Prostate gland (tissue), 2 donors: ENCODE measurements at regions not wholly inside any gene's neighbourhood (a gene's known extent, or its start where the extent isn't known, plus 50 kb on each side); places are given as distances from the start of the nearest gene placed in this dataset.
"Not testable (repeated sequence)": the region's sequence is repeated elsewhere in the genome, so short reads cannot be mapped to it uniquely, and the experiment has no call there.

ENCODE experiments used
- DNase-seq: peaks from one replicate; pipeline ENCODE4 v3.0.0-alpha.2; 2019; ENCODE audit warnings: low spot score
- H3K27ac ChIP-seq, 2 donors: fragments of 200-600 bp; sonication (generic); 2 replicates each; pipeline ENCODE4 v1.5.1; 2017 to 2019
- H3K27me3 ChIP-seq: fragments of 200-600 bp; sonication (generic); replicated peaks from 2 replicates; pipeline ENCODE4 v1.5.1; 2019; ENCODE audit not compliant: insufficient read depth
- H3K36me3 ChIP-seq, 2 donors: fragments of 200-600 bp; sonication (generic); 1 replicate in 1 of 2; 2 replicates in 1 of 2; pipeline versions ENCODE4 v1.5.1 to v1.8.1; 2017 to 2019
- H3K4me1 ChIP-seq: fragments of 200-600 bp; sonication (generic); replicated peaks from 2 replicates; pipeline ENCODE4 v1.5.1; 2019
- H3K4me3 ChIP-seq, 2 donors: fragments of 200-600 bp; sonication (generic); 2 replicates each; pipeline ENCODE4 v1.5.1; 2017 to 2019
- H3K9me3 ChIP-seq: fragments of 200-600 bp; sonication (generic); 2 replicates; pipeline ENCODE4 v1.5.1; 2017
- POLR2A ChIP-seq: fragments of 450-650 bp; IDR thresholded peaks from one replicate; pipeline ENCODE4 v1.6.1; 2016; ENCODE audit warnings: antibody characterized with exemption, mild to moderate bottlenecking
- POLR2AphosphoS5 ChIP-seq: sonication (generic); formaldehyde crosslinking; IDR thresholded peaks from one replicate; pipeline ENCODE4 v1.6.1; 2017; ENCODE audit warnings: antibody characterized with exemption
- WGBS: methylation state at CpG from one replicate; pipeline ENCODE4 v1.1.5; 2018; 5-methylcytosine and 5-hydroxymethylcytosine counted together
- intact Hi-C: fragments of 100-400 bp; cut with DNase I; formaldehyde crosslinking; loops from one replicate; pipeline ENCODE4 v1.14.2; 2022
- TF ChIP-seq, protein P1 (sequence below), 4 experiments: fragments of 200-600 bp in 2 of 4; fragments of 450-650 bp in 2 of 4; sonication (generic) in 2 of 4; IDR thresholded peaks; 1 replicate in 3 of 4; 2 replicates in 1 of 4; pipeline ENCODE4 v1.5.1; 2016 to 2019; ENCODE audit warnings: antibody characterized with exemption in 4 of 4, mild to moderate bottlenecking in 2 of 4, moderate library complexity in 2 of 4

DNA sequence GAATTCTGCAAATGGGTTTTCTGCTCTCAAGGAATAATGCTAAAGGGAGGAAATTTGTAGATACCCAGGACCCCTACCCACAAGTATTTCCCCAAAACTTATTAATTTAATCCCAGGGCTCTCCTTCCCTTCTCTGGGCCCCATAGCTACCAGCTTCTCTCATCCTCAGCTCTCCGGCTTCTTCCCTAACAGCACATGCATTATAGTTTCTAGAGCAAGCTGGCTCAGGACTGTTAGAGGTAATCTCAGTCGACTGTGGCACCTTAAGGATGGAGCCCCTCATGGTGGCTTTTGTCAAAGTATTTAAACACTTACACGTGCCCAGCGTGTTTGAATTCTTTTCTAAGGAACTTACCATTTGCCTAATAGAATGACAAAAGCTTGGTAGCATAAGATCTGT is 252.5 kb upstream of the GAS1 start:
- WGBS, result 70% methylated on average over 4 of the region's 4 CpGs
- Histone ChIP-seq H3K9me3 (no peaks in the 10 kb centered on the region), H3K4me3 (no peak overlapping the region), H3K27ac (no peak overlapping the region), H3K4me1 (no peaks in the 10 kb centered on the region), H3K36me3 (no peaks in the 10 kb centered on the region), H3K27me3 (no peaks in the 10 kb centered on the region)
- DNase-seq, result no peak
- TF ChIP-seq POLR2AphosphoS5, result no peak
- intact Hi-C loops, result no loop called here

DNA sequence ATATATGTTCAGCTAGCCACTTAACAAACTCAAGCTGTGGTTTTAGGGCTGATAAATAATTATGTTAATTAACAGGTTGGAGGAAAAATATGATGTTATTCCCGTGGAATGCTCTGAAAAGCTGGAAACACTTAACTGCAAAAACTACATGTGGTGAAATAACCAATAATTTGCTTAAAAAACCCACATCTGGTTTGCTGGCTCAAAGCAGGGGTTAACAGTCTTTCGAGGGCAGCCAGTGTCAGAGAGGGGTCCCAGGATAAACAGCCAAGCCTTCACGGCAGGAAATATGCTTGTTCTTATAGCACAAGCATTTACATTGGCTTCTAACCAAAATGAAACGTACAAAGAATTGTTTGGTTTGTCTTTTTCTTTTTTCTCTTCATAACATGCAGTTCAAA is 254.0 kb upstream of the GAS1 start:
- DNase-seq, result no peak
- WGBS, result 15% methylated on average over 4 of the region's 4 CpGs
- TF ChIP-seq, protein P1, sequence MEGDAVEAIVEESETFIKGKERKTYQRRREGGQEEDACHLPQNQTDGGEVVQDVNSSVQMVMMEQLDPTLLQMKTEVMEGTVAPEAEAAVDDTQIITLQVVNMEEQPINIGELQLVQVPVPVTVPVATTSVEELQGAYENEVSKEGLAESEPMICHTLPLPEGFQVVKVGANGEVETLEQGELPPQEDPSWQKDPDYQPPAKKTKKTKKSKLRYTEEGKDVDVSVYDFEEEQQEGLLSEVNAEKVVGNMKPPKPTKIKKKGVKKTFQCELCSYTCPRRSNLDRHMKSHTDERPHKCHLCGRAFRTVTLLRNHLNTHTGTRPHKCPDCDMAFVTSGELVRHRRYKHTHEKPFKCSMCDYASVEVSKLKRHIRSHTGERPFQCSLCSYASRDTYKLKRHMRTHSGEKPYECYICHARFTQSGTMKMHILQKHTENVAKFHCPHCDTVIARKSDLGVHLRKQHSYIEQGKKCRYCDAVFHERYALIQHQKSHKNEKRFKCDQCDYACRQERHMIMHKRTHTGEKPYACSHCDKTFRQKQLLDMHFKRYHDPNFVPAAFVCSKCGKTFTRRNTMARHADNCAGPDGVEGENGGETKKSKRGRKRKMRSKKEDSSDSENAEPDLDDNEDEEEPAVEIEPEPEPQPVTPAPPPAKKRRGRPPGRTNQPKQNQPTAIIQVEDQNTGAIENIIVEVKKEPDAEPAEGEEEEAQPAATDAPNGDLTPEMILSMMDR (IDR thresholded peaks at IDR 0.05), result no peak
- no peak for TF ChIP-seq POLR2AphosphoS5
- no peak for TF ChIP-seq POLR2A
- H3K27ac ChIP-seq, result no peak overlapping the region
- no peaks in the 10 kb centered on the region for H3K9me3 ChIP-seq
- no peaks in the 10 kb centered on the region for H3K4me1 ChIP-seq
- H3K4me3 ChIP-seq, result no peak overlapping the region
- no peaks in the 10 kb centered on the region for H3K36me3 ChIP-seq
- intact Hi-C loops, result no loop called here
- H3K27me3 ChIP-seq, result no peaks in the 10 kb centered on the region

DNA sequence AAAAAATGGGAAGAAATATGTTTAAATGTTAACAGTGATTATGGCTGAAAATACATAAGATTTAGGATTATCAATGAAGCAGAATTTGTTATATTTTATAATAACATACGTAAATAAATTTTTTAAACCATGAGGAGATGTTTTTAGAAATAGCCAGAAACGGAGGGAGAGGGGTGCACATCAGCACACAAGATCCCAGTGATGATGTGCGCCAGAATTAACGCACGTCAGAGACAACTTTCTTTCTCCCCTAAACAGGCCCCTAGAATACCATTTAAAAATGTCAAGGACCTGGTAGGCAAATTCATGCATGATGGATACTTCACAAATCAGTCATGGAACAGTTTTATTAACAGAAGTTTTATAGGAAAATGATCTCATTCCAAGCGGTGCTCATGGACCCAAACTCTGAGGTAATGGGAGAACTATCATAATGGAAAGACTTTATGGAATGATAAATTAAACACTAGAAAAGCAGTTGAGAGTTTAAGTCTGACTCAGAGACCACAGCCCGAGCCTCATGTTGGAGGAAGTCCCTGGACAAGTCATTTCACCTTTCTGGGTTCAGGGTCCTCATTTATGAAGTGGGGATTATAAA is 258.9 kb upstream of the GAS1 start:
- H3K9me3 ChIP-seq, result no peaks in the 10 kb centered on the region
- no peak overlapping the region for H3K27ac ChIP-seq
- 75% methylated on average over 7 of the region's 7 CpGs for WGBS
- H3K4me3 ChIP-seq, result no peak overlapping the region
- H3K27me3 ChIP-seq, result no peaks in the 10 kb centered on the region
- intact Hi-C loops, result no loop called here
- H3K36me3 ChIP-seq, result no peaks in the 10 kb centered on the region
- no peak for DNase-seq
- H3K4me1 ChIP-seq, result no peaks in the 10 kb centered on the region
- no peak for TF ChIP-seq POLR2A
- no peak for TF ChIP-seq POLR2AphosphoS5
- TF ChIP-seq, protein P1 (IDR thresholded peaks at IDR 0.05), result no peak

DNA sequence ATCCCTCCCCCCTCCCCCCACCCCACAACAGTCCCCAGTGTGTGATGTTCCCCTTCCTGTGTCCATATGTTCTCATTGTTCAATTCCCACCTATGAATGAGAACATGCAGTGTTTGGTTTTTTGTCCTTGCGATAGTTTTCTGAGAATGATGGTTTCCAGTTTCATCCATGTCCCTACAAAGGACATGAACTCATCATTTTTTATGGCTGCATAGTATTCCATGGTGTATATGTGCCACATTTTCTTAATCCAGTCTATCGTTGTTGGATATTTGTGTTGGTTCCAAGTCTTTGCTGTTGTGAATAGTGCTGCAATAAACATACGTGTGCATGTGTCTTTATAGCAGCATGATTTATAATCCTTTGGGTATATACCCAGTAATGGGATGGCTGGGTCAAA is 263.4 kb upstream of the GAS1 start:
- WGBS, result 97% methylated on average over 3 of the region's 3 CpGs

DNA sequence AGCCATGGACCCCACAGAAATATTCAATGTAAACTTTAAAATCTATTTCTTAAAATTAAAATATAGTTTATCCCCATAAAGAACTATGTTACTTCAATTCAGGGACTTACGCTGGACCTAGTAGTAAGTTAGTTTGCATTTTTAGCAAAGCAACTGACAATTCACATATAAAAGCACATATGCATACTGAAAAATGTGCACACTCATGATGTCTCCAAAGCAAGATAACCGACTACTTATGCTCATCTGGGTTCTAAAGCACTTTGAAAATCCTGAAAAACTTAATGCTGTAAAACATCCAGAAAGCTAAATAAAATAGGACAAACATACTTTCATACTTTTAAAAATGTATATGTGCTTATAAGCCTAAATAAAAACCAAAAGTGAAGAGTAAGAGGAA is 264.4 kb upstream of the GAS1 start:
- H3K4me1 ChIP-seq, result no peaks in the 10 kb centered on the region
- TF ChIP-seq, protein P1 (IDR thresholded peaks at IDR 0.05), result no peak
- no peak for TF ChIP-seq POLR2A
- no peak for TF ChIP-seq POLR2AphosphoS5
- intact Hi-C loops, result no loop called here
- no peaks in the 10 kb centered on the region for H3K9me3 ChIP-seq
- H3K27ac ChIP-seq, result no peak overlapping the region
- H3K4me3 ChIP-seq, result no peak overlapping the region
- no peak for DNase-seq
- WGBS, result 95% methylated on average over 2 of the region's 2 CpGs
- H3K27me3 ChIP-seq, result no peaks in the 10 kb centered on the region
- no peaks in the 10 kb centered on the region for H3K36me3 ChIP-seq

More for the DNA sequence above, 263.4 kb upstream of the GAS1 start:
- H3K4me3 ChIP-seq, H3K36me3 ChIP-seq, H3K9me3 ChIP-seq, DNase-seq, H3K27ac ChIP-seq, H3K4me1 ChIP-seq, intact Hi-C loops, H3K27me3 ChIP-seq: not testable (repeated sequence)

DNA sequence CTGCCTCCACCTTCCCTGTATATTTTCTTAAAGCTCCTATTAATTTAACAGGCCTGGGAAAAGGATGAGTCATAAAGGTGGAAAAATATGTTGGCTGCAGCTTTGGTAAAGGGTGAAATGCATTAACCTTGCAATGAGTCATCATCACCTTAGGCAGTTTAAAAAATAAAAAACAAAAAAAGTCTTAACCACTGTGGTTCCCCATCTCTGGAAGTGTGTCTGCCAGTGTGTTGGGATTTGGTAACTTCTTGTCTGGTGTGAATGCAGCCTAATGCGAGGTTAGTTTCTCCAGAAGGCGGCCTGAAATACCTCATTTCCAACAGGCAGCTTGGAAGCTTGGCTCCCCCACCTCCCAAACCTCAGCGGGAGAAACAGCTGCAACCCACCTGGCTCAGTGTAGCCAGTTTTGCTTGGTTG is 265.3 kb upstream of the GAS1 start:
- WGBS, result 73% methylated on average over 3 of the region's 3 CpGs
- Histone ChIP-seq H3K4me3 (no peak overlapping the region), H3K36me3 (no peaks in the 10 kb centered on the region), H3K4me1 (no peaks in the 10 kb centered on the region), H3K9me3 (no peaks in the 10 kb centered on the region), H3K27ac (no peak overlapping the region), H3K27me3 (no peaks in the 10 kb centered on the region)
- DNase-seq, result peak; percentile 8
- intact Hi-C loops, result no loop called here
- no peak for TF ChIP-seq POLR2A
- peak; percentile 43 for TF ChIP-seq POLR2AphosphoS5
